HUDEP-2 (cell line): ENCODE measurements at regions not wholly inside any gene's neighbourhood (a gene's known extent, or its start where the extent isn't known, plus 50 kb on each side); places are given as distances from the start of the nearest gene placed in this dataset.
"Not testable (repeated sequence)": the region's sequence is repeated elsewhere in the genome, so short reads cannot be mapped to it uniquely, and the experiment has no call there.

Experiments used
- DNase-seq, 76 experiments: peaks; one replicate each; lab custom pipeline; 2025; ENCODE audit not compliant: unreplicated experiment in 76 of 76; lab: John Stamatoyannopoulos, UW

- DNase-seq: no peak
Measured at GRCh38 chr2:139613264-139613663, 833.1 kb upstream of the NXPH2 start.

- DNase-seq: no peak
Measured at GRCh38 chr2:139610512-139610911, 830.3 kb upstream of the NXPH2 start.

GRCh38 chr2:139609109-139609508 lies 828.9 kb upstream of the NXPH2 start:
- no peak for DNase-seq

- no peak for DNase-seq
Measured at GRCh38 chr2:139605668-139606067, 825.5 kb upstream of the NXPH2 start.

GRCh38 chr2:139600166-139600565 lies 820.0 kb upstream of the NXPH2 start:
- no peak for DNase-seq

GRCh38 chr2:139585101-139585500 lies 804.9 kb upstream of the NXPH2 start:
- DNase-seq: no peak

GRCh38 chr2:139574371-139574770 lies 794.2 kb upstream of the NXPH2 start:
- DNase-seq: no peak

- DNase-seq: no peak
Measured at GRCh38 chr2:139556789-139557188, 776.6 kb upstream of the NXPH2 start.

GRCh38 chr2:139550873-139551272 lies 770.7 kb upstream of the NXPH2 start:
- no peak for DNase-seq

- DNase-seq: no peak
Measured at GRCh38 chr2:139550341-139550740, 770.2 kb upstream of the NXPH2 start.

- DNase-seq: no peak
Measured at GRCh38 chr2:139544186-139544851, 764.1 kb upstream of the NXPH2 start.

- DNase-seq: not testable (repeated sequence)
Measured at GRCh38 chr2:139538332-139539020, 758.3 kb upstream of the NXPH2 start.

GRCh38 chr2:139529080-139529479 lies 748.9 kb upstream of the NXPH2 start:
- DNase-seq: no peak

- no peak for DNase-seq
Measured at GRCh38 chr2:139526781-139527180, 746.6 kb upstream of the NXPH2 start.

GRCh38 chr2:139518321-139518720 lies 738.1 kb upstream of the NXPH2 start:
- DNase-seq: no peak

- no peak for DNase-seq
Measured at GRCh38 chr2:139514951-139515350, 734.8 kb upstream of the NXPH2 start.

- DNase-seq: no peak
Measured at GRCh38 chr2:139495851-139496250, 715.7 kb upstream of the NXPH2 start.

GRCh38 chr2:139492131-139492680 lies 712.0 kb upstream of the NXPH2 start:
- DNase-seq: no peak

GRCh38 chr2:139480161-139480650 lies 700.0 kb upstream of the NXPH2 start:
- DNase-seq: no peak

- no peak for DNase-seq
Measured at GRCh38 chr2:139478165-139478914, 698.1 kb upstream of the NXPH2 start.

- no peak for DNase-seq
Measured at GRCh38 chr2:139477618-139478017, 697.4 kb upstream of the NXPH2 start.
